GM18951 (cell line): ENCODE measurements at regions not wholly inside any gene's neighbourhood (a gene's known extent, or its start where the extent isn't known, plus 50 kb on each side); places are given as distances from the start of the nearest gene placed in this dataset.

Experiments
- POLR2A ChIP-seq: IDR thresholded peaks from 4 replicates; pipeline ENCODE4 v1.6.1; 2011; ENCODE audit warnings: mild to moderate bottlenecking; ENCODE audit not compliant: insufficient read length, insufficient read depth; ENCODE audit errors: extremely low read depth
- in situ Hi-C: fragments of 300-500 bp; cut with MboI; formaldehyde crosslinking; loops from one replicate; pipeline ENCODE4 v1.12.0; 2022; ENCODE audit warnings: low sequenced_read_pairs, mixed read lengths, inconsistent platforms; ENCODE audit not compliant: unreplicated experiment

DNA sequence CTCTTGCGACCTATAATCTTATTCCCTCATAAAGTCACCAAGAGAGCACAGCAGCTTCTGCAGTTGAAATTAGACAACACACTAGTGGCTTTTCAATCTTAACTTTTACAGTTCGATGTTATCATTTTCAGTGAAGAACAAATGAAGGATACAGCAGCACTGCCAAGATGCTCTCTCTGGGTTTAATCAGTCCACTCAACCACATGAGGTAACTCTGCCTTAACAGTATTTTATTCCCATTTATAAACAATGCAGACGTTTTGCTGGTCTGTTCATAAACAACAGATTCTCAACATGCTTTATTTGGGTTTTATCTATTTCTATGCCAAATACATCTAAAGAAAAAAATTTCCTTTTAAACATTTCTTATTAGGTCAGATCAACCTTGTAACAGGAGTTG, 646.0 kb upstream of the FAM241A start:
- no peak for TF ChIP-seq POLR2A
- in situ Hi-C loops = no loop called here

- in situ Hi-C loops = no loop called here
Observed at GRCh38 chr4:111499706-111500105, 645.5 kb upstream of the FAM241A start.

DNA sequence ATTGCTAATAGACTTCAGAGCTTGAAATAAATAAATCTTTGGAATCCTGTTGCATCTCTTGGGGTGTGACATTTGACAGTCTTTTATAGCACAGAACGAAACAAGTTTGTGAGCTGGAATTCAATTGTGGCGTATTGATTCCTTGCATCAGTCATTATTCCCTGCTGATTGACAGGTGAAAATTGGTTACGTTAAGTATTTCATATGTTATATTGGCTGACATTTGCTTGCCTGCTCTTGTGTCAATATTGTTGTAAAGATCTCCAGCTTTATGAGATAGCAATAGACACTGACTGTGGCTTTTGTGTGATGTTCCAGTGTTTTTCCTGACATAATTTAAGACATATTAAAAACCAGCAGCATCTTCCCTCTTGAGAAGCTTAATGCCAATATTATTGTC, 644.4 kb upstream of the FAM241A start:
- TF ChIP-seq POLR2A = no peak
- in situ Hi-C loops = no loop called here

More at GRCh38 chr4:111499706-111500105, 645.5 kb upstream of the FAM241A start:
- TF ChIP-seq POLR2A = no peak

- in situ Hi-C loops = no loop called here
Observed at GRCh38 chr4:111501946-111502345, 643.3 kb upstream of the FAM241A start.

GRCh38 chr4:111502626-111503025, 642.6 kb upstream of the FAM241A start:
- in situ Hi-C loops = no loop called here

More at GRCh38 chr4:111501946-111502345, 643.3 kb upstream of the FAM241A start:
- no peak for TF ChIP-seq POLR2A

DNA sequence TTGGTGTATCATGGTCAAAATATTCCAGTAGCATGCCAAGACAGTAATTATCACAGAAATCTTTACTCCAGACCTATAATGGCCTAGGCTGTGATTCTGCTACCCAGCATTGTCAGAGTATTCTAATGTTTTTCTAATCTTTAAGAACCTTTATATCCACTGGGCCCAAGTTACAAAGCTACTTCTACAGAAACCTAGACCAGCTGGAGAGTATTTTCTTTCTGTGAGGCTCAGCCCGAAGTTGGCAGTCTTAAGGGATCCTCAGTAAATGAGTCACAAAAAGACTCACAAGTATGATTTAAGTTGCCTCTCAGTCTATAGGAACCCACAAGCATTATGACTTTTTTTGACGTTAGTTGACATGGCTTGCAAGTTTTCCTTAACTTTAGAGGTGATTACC, 638.5 kb upstream of the FAM241A start:
- TF ChIP-seq POLR2A = no peak
- in situ Hi-C loops = no loop called here

More at GRCh38 chr4:111502626-111503025, 642.6 kb upstream of the FAM241A start:
- no peak for TF ChIP-seq POLR2A

DNA sequence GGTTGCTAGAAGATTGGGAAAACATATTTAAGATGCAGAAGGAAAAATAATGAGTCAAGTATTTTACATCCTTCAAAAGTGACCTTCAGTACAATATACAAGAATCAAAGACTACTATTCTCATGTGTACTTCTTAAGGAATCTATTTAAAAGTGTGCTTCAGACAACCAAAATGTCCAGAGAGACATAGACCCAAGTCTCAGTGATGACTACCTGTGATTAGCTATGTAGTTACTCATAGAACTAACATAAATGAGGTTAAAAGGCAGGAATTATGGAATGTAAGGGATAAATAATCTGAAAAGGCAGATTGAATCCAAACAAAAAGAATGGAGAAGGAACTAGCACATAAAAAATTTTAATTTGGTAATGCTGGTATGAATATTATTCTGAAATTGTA, 634.7 kb upstream of the FAM241A start:
- in situ Hi-C loops = no loop called here
- no peak for TF ChIP-seq POLR2A

- TF ChIP-seq POLR2A = no peak
- in situ Hi-C loops = no loop called here
Observed at GRCh38 chr4:111512081-111512783, 633.0 kb upstream of the FAM241A start.

DNA sequence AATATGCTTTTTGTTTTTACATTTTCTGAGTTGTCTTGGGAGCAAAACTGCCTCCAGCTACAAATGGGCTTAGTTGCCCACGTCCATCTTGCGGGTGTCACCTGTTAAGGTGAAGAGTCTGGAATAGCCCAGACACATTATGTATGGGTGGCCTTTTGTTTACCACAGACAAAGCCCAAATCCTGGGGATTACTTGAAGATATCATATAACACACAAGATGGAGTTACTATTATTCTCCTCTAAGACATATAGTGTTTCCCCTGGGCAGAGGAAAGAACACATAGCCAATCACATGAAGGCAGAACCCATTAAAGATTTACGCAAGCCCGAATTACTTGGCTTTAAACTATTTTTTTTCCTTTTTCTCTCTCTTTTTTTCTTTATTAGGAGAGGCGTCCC, 625.6 kb upstream of the FAM241A start:
- in situ Hi-C loops = no loop called here
- TF ChIP-seq POLR2A = no peak

GRCh38 chr4:111530446-111530845, 614.8 kb upstream of the FAM241A start:
- in situ Hi-C loops = no loop called here
- TF ChIP-seq POLR2A = no peak

GRCh38 chr4:111535792-111536191, 609.5 kb upstream of the FAM241A start:
- TF ChIP-seq POLR2A = no peak
- in situ Hi-C loops = no loop called here

- in situ Hi-C loops = no loop called here
- no peak for TF ChIP-seq POLR2A
Observed at GRCh38 chr4:111537165-111537564, 608.1 kb upstream of the FAM241A start.

DNA sequence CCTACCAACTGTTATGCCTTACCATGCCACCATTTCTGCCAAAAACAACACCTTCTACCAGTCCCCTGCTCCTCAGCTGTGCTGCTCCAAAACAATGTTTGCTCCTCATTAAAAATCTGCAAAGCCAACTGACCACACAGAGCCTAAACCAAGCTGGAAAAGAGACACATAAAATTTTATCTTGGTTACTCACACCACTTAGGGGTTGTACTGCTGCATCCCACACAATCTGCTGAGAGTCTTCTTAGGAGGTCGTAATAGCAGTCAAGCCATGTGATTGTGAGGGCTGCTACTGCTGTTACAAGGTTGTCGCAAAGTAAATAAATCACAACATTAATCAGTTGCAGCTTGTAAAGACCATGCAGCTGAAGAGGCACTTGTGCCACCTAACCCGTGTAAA, 607.4 kb upstream of the FAM241A start:
- no peak for TF ChIP-seq POLR2A
- in situ Hi-C loops = no loop called here

DNA sequence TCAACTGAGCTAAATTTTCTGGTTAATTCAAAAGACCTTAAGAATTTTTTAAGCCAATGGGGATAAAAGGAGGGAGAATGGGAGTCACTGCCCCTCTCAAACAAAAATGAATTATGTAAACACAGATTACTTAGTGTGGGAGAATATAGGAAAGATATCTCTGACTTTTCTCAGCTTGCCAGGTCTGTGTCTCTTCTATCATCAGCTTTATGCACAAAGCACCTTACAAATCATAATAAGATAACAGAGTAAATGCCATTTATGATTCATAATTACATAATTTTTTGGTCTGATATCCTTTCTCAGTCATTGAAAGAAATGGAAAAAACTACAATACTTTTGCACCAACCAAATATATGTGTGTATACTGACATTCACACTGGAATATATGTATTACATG, 604.6 kb upstream of the FAM241A start:
- TF ChIP-seq POLR2A = no peak
- in situ Hi-C loops = no loop called here
